ENCODE measurements at regions not wholly inside any gene's neighbourhood (a gene's known extent, or its start where the extent isn't known, plus 50 kb on each side); places are given as distances from the start of the nearest gene placed in this dataset.

GRCh38 chr9:18208166-18209059 is 265.5 kb upstream of the ADAMTSL1 start:
- no peak for DNase-seq (ENCODE audit: low read depth in 2 of 3, low spot score in 2 of 3)

- no peak for DNase-seq (ENCODE audit: low read depth in 2 of 3, low spot score in 2 of 3)
Observed at GRCh38 chr9:18215626-18216025, 258.3 kb upstream of the ADAMTSL1 start.

- DNase-seq (ENCODE audit: low read depth in 2 of 3, low spot score in 2 of 3): no peak
Observed at GRCh38 chr9:18216376-18216775, 257.6 kb upstream of the ADAMTSL1 start.

GRCh38 chr9:18228101-18228500 is 245.9 kb upstream of the ADAMTSL1 start:
- DNase-seq (ENCODE audit: low read depth in 2 of 3, low spot score in 2 of 3): no peak

GRCh38 chr9:18229992-18230676 is 243.8 kb upstream of the ADAMTSL1 start:
- no peak for DNase-seq (ENCODE audit: low read depth in 2 of 3, low spot score in 2 of 3)

- no peak for DNase-seq (ENCODE audit: low read depth in 2 of 3, low spot score in 2 of 3)
Observed at GRCh38 chr9:18233311-18233710, 240.6 kb upstream of the ADAMTSL1 start.

- DNase-seq (ENCODE audit: low read depth in 2 of 3, low spot score in 2 of 3): no peak
Observed at GRCh38 chr9:18233776-18234445, 240.0 kb upstream of the ADAMTSL1 start.

GRCh38 chr9:18235181-18235908 is 238.6 kb upstream of the ADAMTSL1 start:
- no peak for DNase-seq (ENCODE audit: low read depth in 2 of 3, low spot score in 2 of 3)

GRCh38 chr9:18236336-18236735 is 237.6 kb upstream of the ADAMTSL1 start:
- no peak for DNase-seq (ENCODE audit: low read depth in 2 of 3, low spot score in 2 of 3)

GRCh38 chr9:18237776-18238175 is 236.2 kb upstream of the ADAMTSL1 start:
- no peak for DNase-seq (ENCODE audit: low read depth in 2 of 3, low spot score in 2 of 3)

- DNase-seq (ENCODE audit: low read depth in 2 of 3, low spot score in 2 of 3): no peak
Observed at GRCh38 chr9:18238254-18238653, 235.7 kb upstream of the ADAMTSL1 start.

GRCh38 chr9:18238752-18239447 is 235.1 kb upstream of the ADAMTSL1 start:
- no peak for DNase-seq (ENCODE audit: low read depth in 2 of 3, low spot score in 2 of 3)

GRCh38 chr9:18240213-18240612 is 233.7 kb upstream of the ADAMTSL1 start:
- no peak for DNase-seq (ENCODE audit: low read depth in 2 of 3, low spot score in 2 of 3)

- DNase-seq (ENCODE audit: low read depth in 2 of 3, low spot score in 2 of 3): no peak
Observed at GRCh38 chr9:18245911-18246310, 228.0 kb upstream of the ADAMTSL1 start.

GRCh38 chr9:18250053-18250452 is 223.9 kb upstream of the ADAMTSL1 start:
- no peak for DNase-seq (ENCODE audit: low read depth in 2 of 3, low spot score in 2 of 3)

GRCh38 chr9:18253950-18254349 is 220.0 kb upstream of the ADAMTSL1 start:
- DNase-seq (ENCODE audit: low read depth in 2 of 3, low spot score in 2 of 3): no peak

GRCh38 chr9:18255158-18255629 is 218.8 kb upstream of the ADAMTSL1 start:
- peak; percentile 26 to 75 (median 35) for DNase-seq (ENCODE audit: low read depth in 2 of 3, low spot score in 2 of 3)

- no peak for DNase-seq (ENCODE audit: low read depth in 2 of 3, low spot score in 2 of 3)
Observed at GRCh38 chr9:18255747-18256146, 218.2 kb upstream of the ADAMTSL1 start.

GRCh38 chr9:18256568-18256967 is 217.4 kb upstream of the ADAMTSL1 start:
- DNase-seq (ENCODE audit: low read depth in 2 of 3, low spot score in 2 of 3): no peak

GRCh38 chr9:18260521-18260920 is 213.4 kb upstream of the ADAMTSL1 start:
- no peak for DNase-seq (ENCODE audit: low read depth in 2 of 3, low spot score in 2 of 3)
